Cerebellar nuclear complex (tissue), 1 donor: ENCODE measurements at regions not wholly inside any gene's neighbourhood (a gene's known extent, or its start where the extent isn't known, plus 50 kb on each side); places are given as distances from the start of the nearest gene placed in this dataset.
"Not testable (repeated sequence)": the region's sequence is repeated elsewhere in the genome, so short reads cannot be mapped to it uniquely, and the experiment has no call there.

ENCODE experiments used
- DNase-seq, 2 experiments: peaks; one replicate each; lab custom pipeline; 2025; lab: John Stamatoyannopoulos, UW

- not testable (repeated sequence) for DNase-seq
These were observed 95.3 kb downstream of the TMEM121 start for GRCh38 chr14:105621479-105622328.

DNA sequence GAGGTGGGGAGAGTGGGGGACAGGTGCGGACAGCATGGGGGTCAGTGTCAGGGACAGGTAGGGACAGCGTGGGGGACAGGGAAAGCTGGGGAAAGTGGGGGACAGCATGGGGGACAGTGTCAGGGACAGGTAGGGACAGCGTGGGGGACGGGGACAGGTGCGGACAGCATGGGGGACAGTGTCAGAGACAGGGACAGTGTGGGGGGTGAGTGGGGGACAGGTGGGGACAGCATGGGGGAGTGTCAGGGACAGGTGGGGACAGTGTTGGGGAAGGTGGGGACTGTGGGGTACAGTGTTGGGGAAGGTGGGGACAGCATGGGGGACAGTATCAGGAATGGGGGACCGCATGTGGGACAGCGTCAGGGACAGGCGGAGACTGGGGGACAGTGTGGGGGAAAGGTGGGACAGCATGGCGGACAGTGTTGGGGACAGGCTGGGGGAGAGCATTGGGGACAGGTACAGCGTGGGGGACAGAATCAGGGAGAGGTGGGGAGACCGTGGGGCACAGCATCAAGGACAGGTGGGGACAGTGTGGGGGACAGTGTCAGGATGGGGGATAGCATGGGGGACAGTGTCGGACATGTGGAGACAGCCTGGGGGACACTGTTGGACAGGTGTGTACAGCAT is 96.1 kb downstream of the TMEM121 start:
- no peak for DNase-seq

GRCh38 chr14:105623178-105623577 is 96.8 kb downstream of the TMEM121 start:
- not testable (repeated sequence) for DNase-seq

- not testable (repeated sequence) for DNase-seq
These were observed 98.0 kb downstream of the TMEM121 start for GRCh38 chr14:105624346-105624745.

- not testable (repeated sequence) for DNase-seq
These were observed 98.5 kb downstream of the TMEM121 start for GRCh38 chr14:105624749-105625434.

- DNase-seq, result not testable (repeated sequence)
These were observed 99.1 kb downstream of the TMEM121 start for GRCh38 chr14:105625448-105625847.

DNA sequence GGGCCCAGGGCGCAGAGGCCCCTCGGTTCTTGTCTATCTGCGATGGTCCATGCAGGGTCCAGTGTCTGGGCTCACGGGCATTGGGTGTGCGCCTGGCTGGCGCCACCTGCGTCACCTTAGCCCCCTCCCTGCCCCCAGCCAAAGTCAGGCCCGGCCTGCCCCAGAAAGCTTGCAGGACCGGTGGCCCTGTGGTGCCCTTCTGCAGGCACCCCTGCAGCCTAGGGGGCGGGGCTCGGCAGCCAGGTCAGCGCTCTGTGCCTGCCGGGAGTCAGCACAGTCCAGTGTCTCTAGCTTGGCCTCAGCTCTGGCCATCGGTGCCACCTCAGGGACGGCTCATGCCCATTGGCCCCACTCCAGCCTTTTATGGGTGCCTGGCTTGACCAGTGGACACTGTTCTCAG is 99.7 kb downstream of the TMEM121 start:
- DNase-seq, result not testable (repeated sequence)

GRCh38 chr14:105626651-105627050 is 100.3 kb downstream of the TMEM121 start:
- not testable (repeated sequence) for DNase-seq

DNA sequence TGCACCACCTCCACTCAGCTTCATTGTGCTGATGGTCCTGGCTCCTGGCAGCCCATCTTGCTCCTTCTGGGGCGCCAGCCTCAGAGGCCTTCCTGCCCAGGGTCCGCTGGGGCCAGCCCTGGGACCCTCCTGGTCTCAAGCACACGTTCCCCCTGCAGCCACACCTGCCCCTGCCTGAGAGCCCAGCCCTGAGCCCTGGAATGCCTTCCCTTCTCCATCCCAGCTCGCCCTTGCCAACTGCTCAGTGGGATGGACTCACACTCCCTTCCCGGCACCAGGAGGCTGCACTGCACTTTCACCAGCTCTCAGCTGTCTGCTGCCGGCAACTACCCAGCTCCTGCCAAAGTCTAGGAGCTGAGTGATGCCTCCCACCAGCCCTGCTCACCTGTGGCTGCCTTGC is 100.9 kb downstream of the TMEM121 start:
- DNase-seq, result not testable (repeated sequence)

- DNase-seq, result no peak
These were observed 101.3 kb downstream of the TMEM121 start for GRCh38 chr14:105627701-105628100.

DNA sequence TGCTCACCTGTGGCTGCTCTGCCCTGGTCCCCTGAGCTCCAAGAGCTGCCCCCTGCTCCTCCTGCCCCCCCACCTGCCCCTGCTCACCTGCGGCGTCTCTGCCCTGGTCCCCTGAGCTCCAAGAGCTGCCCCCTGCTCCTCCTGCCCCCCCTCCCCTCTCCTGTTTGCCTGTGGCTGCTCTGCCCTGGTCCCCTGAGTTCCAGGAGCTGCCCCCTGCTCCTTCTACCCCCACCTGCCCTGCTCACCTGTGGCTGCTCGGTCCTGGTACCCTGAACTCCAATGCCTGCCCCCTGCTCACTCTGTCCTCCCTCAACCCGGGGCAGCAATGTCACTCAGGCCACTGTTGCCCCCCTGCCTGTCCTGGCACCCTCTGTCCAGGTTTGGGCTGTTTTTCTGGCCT is 101.7 kb downstream of the TMEM121 start:
- DNase-seq, result not testable (repeated sequence)

DNA sequence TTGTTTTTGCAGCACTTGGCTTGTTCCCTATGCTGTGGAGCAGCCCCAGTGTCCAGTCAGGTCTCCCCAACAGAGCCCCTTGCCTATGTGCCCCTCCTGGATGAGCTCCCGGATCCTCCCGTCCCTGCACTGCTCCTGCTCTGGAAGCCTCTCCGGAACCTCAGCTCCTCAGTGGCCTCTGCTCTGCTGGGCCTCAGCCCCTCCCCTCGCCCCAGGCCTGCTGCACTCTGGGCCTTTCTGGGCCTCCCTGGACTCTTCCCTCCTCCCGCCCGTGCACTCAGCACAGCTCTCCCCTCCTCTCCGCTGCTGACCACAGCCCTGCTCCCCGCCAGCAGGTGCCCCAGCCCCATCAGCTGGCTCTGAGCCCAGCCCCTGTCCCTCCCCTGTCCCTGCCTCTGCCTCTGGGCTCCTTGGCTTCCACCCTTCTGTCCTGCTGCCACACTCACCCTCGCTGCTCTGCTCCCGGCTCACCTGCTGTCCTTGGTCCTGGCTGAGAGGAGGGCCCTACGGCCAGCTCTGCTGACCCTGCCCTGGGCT is 102.2 kb downstream of the TMEM121 start:
- DNase-seq, result not testable (repeated sequence)

- not testable (repeated sequence) for DNase-seq
These were observed 102.9 kb downstream of the TMEM121 start for GRCh38 chr14:105629091-105629885.

DNA sequence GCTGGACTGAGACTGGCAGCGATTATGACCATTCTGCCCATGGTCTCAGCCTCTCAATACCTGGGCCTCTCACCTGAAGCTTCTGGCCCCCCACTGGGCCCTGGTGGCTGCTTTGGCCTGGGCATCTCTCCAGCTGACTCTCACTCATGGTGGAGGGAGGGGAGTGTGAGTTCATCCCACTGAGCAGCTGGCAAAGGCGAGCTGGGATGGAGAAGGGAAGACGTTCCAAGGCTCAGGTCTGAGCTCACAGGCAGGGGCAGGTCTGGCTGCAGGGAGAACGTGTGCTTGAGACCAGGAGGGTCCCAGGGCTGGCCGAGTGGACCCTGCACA is 103.5 kb downstream of the TMEM121 start:
- DNase-seq, result no peak

GRCh38 chr14:105630293-105630934 is 104.0 kb downstream of the TMEM121 start:
- DNase-seq, result not testable (repeated sequence)

DNA sequence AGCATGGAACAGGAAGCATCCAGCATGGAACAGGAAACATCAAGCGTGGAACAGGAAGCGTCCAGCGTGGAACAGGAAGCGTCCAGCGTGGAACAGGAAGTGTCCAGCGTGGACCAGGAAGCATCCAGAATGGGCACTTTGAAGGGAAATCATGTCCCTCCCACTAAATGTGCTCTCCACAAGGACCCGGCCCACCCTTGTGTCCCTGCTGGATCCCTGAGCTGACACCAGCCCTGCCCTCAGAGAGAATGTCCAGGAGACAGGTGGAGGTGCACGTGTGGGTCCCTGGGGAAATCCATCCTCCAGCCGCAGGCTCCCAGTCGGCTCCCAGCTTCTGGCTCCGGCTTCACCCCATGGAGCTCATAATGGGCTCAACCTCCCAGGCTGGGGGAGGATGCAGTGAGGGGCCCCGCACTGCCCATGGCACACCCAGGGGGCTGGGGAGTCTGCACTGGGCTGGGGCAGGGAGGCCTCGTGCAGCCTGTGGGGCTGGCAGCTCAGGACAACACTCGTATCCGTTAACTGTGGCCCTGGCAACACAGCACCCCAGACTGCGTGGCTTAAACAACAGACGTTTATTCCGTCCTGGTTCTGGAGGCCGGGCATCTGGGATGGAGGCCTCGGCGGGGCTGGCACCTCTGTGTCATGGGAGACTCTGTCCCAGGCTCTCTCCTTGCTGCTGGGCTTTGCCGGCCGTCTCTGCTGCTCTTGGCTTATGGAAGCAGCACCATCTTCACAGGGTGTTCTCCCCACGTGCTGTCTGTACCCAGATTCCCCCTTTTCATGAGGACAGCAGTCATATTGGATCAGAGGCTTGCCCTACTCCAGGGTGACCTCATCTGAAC is 104.8 kb downstream of the TMEM121 start:
- DNase-seq, result not testable (repeated sequence)

GRCh38 chr14:105632010-105632409 is 105.6 kb downstream of the TMEM121 start:
- DNase-seq, result no peak

GRCh38 chr14:105633596-105633995 is 107.2 kb downstream of the TMEM121 start:
- not testable (repeated sequence) for DNase-seq

- no peak for DNase-seq
These were observed 109.2 kb downstream of the TMEM121 start for GRCh38 chr14:105635560-105635959.

DNA sequence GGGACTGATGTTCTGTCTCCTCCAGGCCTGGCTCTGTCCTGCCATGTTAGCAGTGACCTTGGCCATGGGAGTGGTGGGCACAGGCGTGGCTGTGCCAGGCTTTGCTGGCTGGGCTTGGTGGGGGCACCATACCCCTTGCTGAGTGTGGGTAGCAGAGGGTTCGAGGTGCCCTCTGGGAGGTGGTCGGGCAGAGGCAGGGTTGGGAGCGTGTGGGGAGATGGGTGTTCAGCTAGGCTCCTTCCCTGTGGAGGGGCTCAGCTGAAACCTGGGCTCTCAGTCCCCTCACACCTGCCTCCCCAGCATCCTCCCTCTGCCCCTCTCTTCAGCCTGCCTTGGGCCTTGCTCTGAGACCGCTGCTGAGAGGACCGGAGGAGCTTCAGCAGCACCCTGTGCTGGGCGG is 109.6 kb downstream of the TMEM121 start:
- DNase-seq, result not testable (repeated sequence)
